C1 segment of cervical spinal cord (tissue), 14 donors: ENCODE measurements at regions not wholly inside any gene's neighbourhood (a gene's known extent, or its start where the extent isn't known, plus 50 kb on each side); places are given as distances from the start of the nearest gene placed in this dataset.
"Not testable (repeated sequence)": the region's sequence is repeated elsewhere in the genome, so short reads cannot be mapped to it uniquely, and the experiment has no call there.

Experiments
- DNase-seq, 14 donors: peaks; one replicate each; lab custom pipeline; 2025; lab: John Stamatoyannopoulos, UW

GRCh38 chr4:189002475-189002874 is 863.2 kb downstream of the TRIML1 start:
- DNase-seq, result no peak

GRCh38 chr4:189010452-189011217 is 871.4 kb downstream of the TRIML1 start:
- DNase-seq, result not testable (repeated sequence)

GRCh38 chr4:189021831-189022230 is 882.6 kb downstream of the TRIML1 start:
- DNase-seq, result no peak

- DNase-seq, result no peak
These were observed 883.3 kb downstream of the TRIML1 start for GRCh38 chr4:189022440-189023035.

- no peak for DNase-seq
These were observed 890.8 kb downstream of the TRIML1 start for GRCh38 chr4:189029976-189030504.

- no peak for DNase-seq
These were observed 893.5 kb downstream of the TRIML1 start for GRCh38 chr4:189032606-189033338.

GRCh38 chr4:189033801-189034347 is 894.6 kb downstream of the TRIML1 start:
- DNase-seq, result no peak

GRCh38 chr4:189035091-189035490 is 895.9 kb downstream of the TRIML1 start:
- no peak for DNase-seq

- DNase-seq, result no peak
These were observed 896.4 kb downstream of the TRIML1 start for GRCh38 chr4:189035654-189036053.

- no peak for DNase-seq
These were observed 897.7 kb downstream of the TRIML1 start for GRCh38 chr4:189036906-189037305.

GRCh38 chr4:189046642-189047041 is 894.0 kb upstream of the FRG1 start:
- DNase-seq, result no peak

GRCh38 chr4:189048119-189048518 is 892.6 kb upstream of the FRG1 start:
- no peak for DNase-seq

- DNase-seq, result no peak
These were observed 891.0 kb upstream of the FRG1 start for GRCh38 chr4:189049682-189050081.

- DNase-seq, result no peak
These were observed 890.0 kb upstream of the FRG1 start for GRCh38 chr4:189050643-189051042.

- DNase-seq, result no peak
These were observed 887.1 kb upstream of the FRG1 start for GRCh38 chr4:189053621-189054020.

GRCh38 chr4:189060104-189060503 is 880.6 kb upstream of the FRG1 start:
- no peak for DNase-seq

GRCh38 chr4:189062047-189062820 is 878.4 kb upstream of the FRG1 start:
- DNase-seq, result no peak

- no peak for DNase-seq
These were observed 870.9 kb upstream of the FRG1 start for GRCh38 chr4:189069772-189070171.

- DNase-seq, result no peak
These were observed 869.4 kb upstream of the FRG1 start for GRCh38 chr4:189071241-189071640.

GRCh38 chr4:189073739-189074138 is 866.9 kb upstream of the FRG1 start:
- DNase-seq, result no peak

GRCh38 chr4:189081826-189082225 is 858.8 kb upstream of the FRG1 start:
- DNase-seq, result no peak
